HCT116 (cell line): ENCODE measurements at regions not wholly inside any gene's neighbourhood (a gene's known extent, or its start where the extent isn't known, plus 50 kb on each side); places are given as distances from the start of the nearest gene placed in this dataset.

ENCODE experiments used
- ATAC-seq: fragments of 200-7000 bp; cut with Tn5 transposase; 2 replicates; pipeline ENCODE4 v1.9.1; 2020; ENCODE audit warnings: mild to moderate bottlenecking, moderate library complexity
- BruUV-seq: library from RNA; stranded (reverse); fragments of 400-500 nt; replicated peaks from 2 replicates; lab custom pipeline; 2021; lab: Mats Ljungman, UMichigan
- CTCF ChIA-PET: fragments of 300-600 bp; sonication (Branson Sonifier 250); formaldehyde crosslinking; loops from one replicate; lab custom pipeline; 2021; ENCODE audit warnings: antibody characterized with exemption; lab: Charles Lee
- POLR2A ChIA-PET: fragments of 300-600, 350-600 bp; sonication (Branson Sonifier 250); formaldehyde crosslinking; loops from one replicate; lab custom pipeline; 2021; ENCODE audit warnings: antibody characterized with exemption; lab: Charles Lee
- RAD21 ChIA-PET, 2 experiments: fragments of 300-600 bp; sonication (Branson Sonifier 250); formaldehyde crosslinking; loops; one replicate each; lab custom pipeline; 2023; ENCODE audit warnings: low total read pairs in 2 of 2; ENCODE audit not compliant: uncharacterized antibody in 2 of 2, unreplicated experiment in 2 of 2, low non-redundant PET in 1 of 2; lab: Charles Lee
- DNase-seq: peaks from one replicate; pipeline ENCODE4 v3.0.0-alpha.2; 2010; ENCODE audit warnings: low read depth, low spot score
- H2AFZ ChIP-seq: fragments of 200-600 bp; shearing (Covaris generic), sonication (generic); 2 replicates; pipeline ENCODE4 v1.6.1; 2017; ENCODE audit warnings: low read depth, mixed run types, mixed read lengths, antibody characterized with exemption, low read length; ENCODE audit not compliant: poor library complexity, severe bottlenecking
- H3K27ac ChIP-seq: 2 replicates; pipeline ENCODE4 v1.5.1; 2012; ENCODE audit warnings: low read depth, low read length
- H3K27me3 ChIP-seq: fragments of 200-600 bp; sonication (generic); 2 replicates; pipeline ENCODE4 v1.6.1; 2016; ENCODE audit warnings: mixed run types, low read length, mixed read lengths; ENCODE audit not compliant: insufficient read depth
- H3K36me3 ChIP-seq, 2 experiments: fragments of 200-500 bp in 1 of 2; fragments of 200-600 bp in 1 of 2; sonication (Bioruptor generic) in 1 of 2; sonication (generic) in 1 of 2; 2 replicates each; pipeline versions ENCODE4 v1.5.1 to v1.6.1; 2014 to 2016; ENCODE audit warnings: low read length in 2 of 2, inconsistent platforms in 1 of 2, mixed read lengths in 1 of 2, mixed run types in 1 of 2; ENCODE audit not compliant: insufficient read depth in 2 of 2, control insufficient read depth in 1 of 2
- H3K4me1 ChIP-seq, 2 experiments: fragments of 200-600 bp in 1 of 2; sonication (generic) in 1 of 2; 2 replicates each; pipeline versions ENCODE4 v1.5.1 to v1.6.1; 2012 to 2017; ENCODE audit warnings: low read length in 2 of 2, inconsistent platforms in 1 of 2, mild to moderate bottlenecking in 1 of 2, mixed read lengths in 1 of 2, mixed run types in 1 of 2, moderate library complexity in 1 of 2; ENCODE audit not compliant: insufficient read depth in 2 of 2, control insufficient read depth in 1 of 2
- H3K4me2 ChIP-seq: fragments of 200-600 bp; sonication (generic); 2 replicates; pipeline ENCODE4 v1.6.1; 2017; ENCODE audit warnings: mixed run types, low read length, mixed read lengths
- H3K4me3 ChIP-seq, 2 experiments: fragments of 200-600 bp in 1 of 2; sonication (generic) in 1 of 2; replicated peaks in 1 of 2; 2 replicates each; pipeline ENCODE4 v1.5.1; 2011 to 2016; ENCODE audit warnings: low read length in 2 of 2, control low read depth in 1 of 2, low read depth in 1 of 2, mild to moderate bottlenecking in 1 of 2, mixed read lengths in 1 of 2, mixed run types in 1 of 2
- H3K79me2 ChIP-seq: fragments of 200-600 bp; sonication (generic); 2 replicates; pipeline ENCODE4 v1.6.1; 2017; ENCODE audit warnings: mild to moderate bottlenecking, mixed run types, low read length, moderate library complexity, mixed read lengths; ENCODE audit not compliant: insufficient read depth
- H3K9ac ChIP-seq: fragments of 200-600 bp; sonication (generic); 2 replicates; pipeline ENCODE4 v1.6.1; 2016; ENCODE audit warnings: low read length, mixed read lengths
- H3K9me2 ChIP-seq: fragments of 200-600 bp; sonication (generic), shearing (Covaris generic); 2 replicates; pipeline ENCODE4 v1.6.1; 2017; ENCODE audit warnings: mixed run types, mild to moderate bottlenecking, moderate library complexity; ENCODE audit not compliant: insufficient read depth
- H3K9me3 ChIP-seq, 2 experiments: fragments of 200-500 bp in 1 of 2; fragments of 200-600 bp in 1 of 2; sonication (Bioruptor generic) in 1 of 2; sonication (generic) in 1 of 2; 2 replicates each; pipeline ENCODE4 v1.6.1; 2014 to 2017; ENCODE audit warnings: low read length in 2 of 2, mixed read lengths in 2 of 2, inconsistent platforms in 1 of 2, low read depth in 1 of 2, mild to moderate bottlenecking in 1 of 2, mixed run types in 1 of 2, moderate library complexity in 1 of 2; ENCODE audit not compliant: control insufficient read depth in 1 of 2, insufficient read depth in 1 of 2
- H4K20me1 ChIP-seq: fragments of 200-600 bp; sonication (generic), shearing (Covaris generic); 2 replicates; pipeline ENCODE4 v1.6.1; 2017; ENCODE audit warnings: mixed run types, mild to moderate bottlenecking, moderate library complexity; ENCODE audit not compliant: insufficient read depth
- CBX3 ChIP-seq: IDR thresholded peaks from 2 replicates; pipeline ENCODE4 v1.6.1; 2012; ENCODE audit warnings: low read depth
- EGR1 ChIP-seq: IDR thresholded peaks from 2 replicates; pipeline ENCODE4 v1.6.1; 2012; ENCODE audit warnings: low read depth
- ELF1 ChIP-seq: IDR thresholded peaks from 2 replicates; pipeline ENCODE4 v1.6.1; 2012; ENCODE audit warnings: low read depth, borderline replicate concordance
- EZH2phosphoT487 ChIP-seq: fragments of 200-600 bp; IDR thresholded peaks from 2 replicates; pipeline ENCODE4 v1.6.1; 2018; ENCODE audit warnings: antibody characterized with exemption, borderline replicate concordance
- FOSL1 ChIP-seq: IDR thresholded peaks from 2 replicates; pipeline ENCODE4 v1.6.1; 2012; ENCODE audit warnings: low read depth
- MAX ChIP-seq: IDR thresholded peaks from 2 replicates; pipeline ENCODE4 v1.6.1; 2012
- POLR2AphosphoS5 ChIP-seq: IDR thresholded peaks from 2 replicates; pipeline ENCODE4 v1.6.1; 2011; ENCODE audit warnings: mild to moderate bottlenecking, low read depth, low read length, moderate library complexity
- SIN3A ChIP-seq: IDR thresholded peaks from 2 replicates; pipeline ENCODE4 v1.6.1; 2012; ENCODE audit warnings: low read depth
- SP1 ChIP-seq: IDR thresholded peaks from 2 replicates; pipeline ENCODE4 v1.6.1; 2012; ENCODE audit warnings: low read depth
- ZBTB33 ChIP-seq: IDR thresholded peaks from 2 replicates; pipeline ENCODE4 v1.6.1; 2011; ENCODE audit warnings: mild to moderate bottlenecking, low read length, moderate library complexity; ENCODE audit not compliant: insufficient replicate concordance; ENCODE audit errors: extremely low read depth
- ZFX ChIP-seq: fragments of 450-650 bp; IDR thresholded peaks from 2 replicates; pipeline ENCODE4 v1.6.1; 2017
- intact Hi-C: fragments of 100-400 bp; cut with micrococcal nuclease; formaldehyde crosslinking; loops from 2 replicates; pipeline ENCODE4 v1.10.0; 2022

GRCh38 chr11:8315954-8316353, 52.3 kb upstream of the LMO1 start:
- Histone ChIP-seq H3K9me3 (no peaks in the 10 kb centered on the region), H4K20me1 (no peaks in the 10 kb centered on the region), H3K9ac (no peak overlapping the region), H3K4me3 (no peak overlapping the region), H3K4me1 (no peaks in the 10 kb centered on the region), H3K36me3 (no peaks in the 10 kb centered on the region), H3K27me3 (no peaks in the 10 kb centered on the region), H3K4me2 (no peak overlapping the region), H3K79me2 (no peaks in the 10 kb centered on the region), H3K9me2 (no peaks in the 10 kb centered on the region), H2AFZ (no peak overlapping the region), H3K27ac (no peak overlapping the region)
- TF ChIP-seq ZBTB33, result no peak
- TF ChIP-seq ZFX, result no peak
- no peak for TF ChIP-seq EGR1
- TF ChIP-seq POLR2AphosphoS5, result no peak
- no peak for TF ChIP-seq SIN3A
- TF ChIP-seq SP1, result no peak
- TF ChIP-seq MAX, result no peak
- no peak for TF ChIP-seq EZH2phosphoT487
- no peak for TF ChIP-seq ELF1
- no peak for TF ChIP-seq FOSL1
- no peak for TF ChIP-seq CBX3
- DNase-seq (no peak), ATAC-seq (no peak)
- ChIA-PET CTCF (no interaction called here), RAD21 (no interaction called here), POLR2A (no interaction called here)
- no TSS peak for BruUV-seq
- intact Hi-C loops, result no loop called here
